GM18858 (cell line): ENCODE measurements at regions not wholly inside any gene's neighbourhood (a gene's known extent, or its start where the extent isn't known, plus 50 kb on each side); places are given as distances from the start of the nearest gene placed in this dataset.
"Not testable (repeated sequence)": the region's sequence is repeated elsewhere in the genome, so short reads cannot be mapped to it uniquely, and the experiment has no call there.

Source experiments
- ATAC-seq: cut with Tn5 transposase; IDR thresholded peaks from one replicate; pipeline ENCODE4 v1.9.1; 2021; ENCODE audit not compliant: unreplicated experiment

DNA sequence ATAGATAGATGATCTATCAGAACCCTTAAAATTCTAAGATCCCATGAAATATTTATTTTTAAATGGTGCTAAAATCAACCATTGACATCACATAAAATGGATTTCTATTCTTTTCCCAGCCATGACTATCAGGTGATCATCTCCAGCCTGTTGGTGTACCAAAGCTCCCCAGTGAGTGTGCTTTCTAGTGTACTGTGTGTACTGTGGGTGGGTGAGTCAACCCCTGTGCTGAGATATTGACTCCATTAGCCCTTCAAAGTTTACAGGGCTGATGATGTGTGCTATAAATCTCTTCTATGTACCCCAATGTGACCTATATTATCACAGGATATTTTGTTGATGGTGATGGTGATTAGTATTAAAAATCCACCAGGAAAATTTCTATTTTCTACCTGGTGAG, 344.6 kb downstream of the MMUT start:
- ATAC-seq, result no peak

DNA sequence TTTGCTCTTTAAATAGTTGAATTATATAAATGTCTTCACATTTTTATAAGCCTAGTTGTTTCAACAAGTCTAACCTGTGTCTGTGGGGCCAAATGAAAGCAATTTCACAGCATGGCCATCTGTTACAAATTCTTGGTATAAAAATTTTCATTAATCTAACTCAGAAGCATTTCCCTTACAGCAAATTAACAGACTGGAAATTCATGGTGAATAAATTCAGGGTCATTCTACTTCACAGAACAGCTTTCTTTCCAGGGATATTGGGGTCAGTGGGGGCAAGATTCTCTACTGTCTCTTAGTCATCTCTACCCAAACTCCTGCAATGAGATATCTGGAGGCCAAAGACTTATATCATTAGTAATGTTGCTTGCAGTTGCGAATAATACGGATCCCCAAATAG, 352.1 kb downstream of the MMUT start:
- no peak for ATAC-seq

DNA sequence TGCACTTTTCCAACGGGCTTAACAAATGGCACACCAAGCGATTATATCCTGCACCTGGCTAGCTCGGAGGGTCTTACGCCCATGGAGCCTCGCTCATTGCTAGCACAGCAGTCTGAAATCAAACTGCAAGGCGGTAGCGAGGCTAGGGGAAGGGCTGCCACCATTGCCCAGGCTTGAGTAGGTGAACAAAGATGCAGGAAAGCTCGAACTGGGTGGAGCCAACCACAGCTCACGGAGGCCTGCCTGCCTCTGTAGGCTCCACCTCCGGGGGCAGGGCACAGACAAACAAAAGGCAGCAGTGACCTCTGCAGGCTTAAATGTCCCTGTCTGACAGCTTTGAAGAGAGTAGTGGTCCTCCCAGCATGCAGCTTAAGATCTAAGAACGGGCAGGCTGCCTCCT, 365.4 kb downstream of the MMUT start:
- not testable (repeated sequence) for ATAC-seq

DNA sequence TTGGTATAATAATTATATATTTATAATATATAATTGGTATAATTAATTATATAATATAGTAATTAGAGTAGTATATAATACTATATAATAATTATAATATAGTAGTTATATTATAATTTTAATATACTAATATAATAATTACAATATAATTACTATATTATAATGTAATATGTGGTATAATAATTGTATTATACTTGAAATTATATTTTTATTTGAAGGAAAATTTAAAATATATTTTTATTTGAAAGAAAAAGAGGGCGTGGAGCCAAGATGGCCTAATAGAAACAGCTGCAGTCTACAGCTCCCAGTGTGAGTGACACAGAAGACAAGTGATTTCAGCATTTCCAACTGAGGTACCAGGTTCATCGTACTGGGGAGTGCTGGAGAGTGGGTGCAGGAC, 365.9 kb downstream of the MMUT start:
- ATAC-seq, result no peak

DNA sequence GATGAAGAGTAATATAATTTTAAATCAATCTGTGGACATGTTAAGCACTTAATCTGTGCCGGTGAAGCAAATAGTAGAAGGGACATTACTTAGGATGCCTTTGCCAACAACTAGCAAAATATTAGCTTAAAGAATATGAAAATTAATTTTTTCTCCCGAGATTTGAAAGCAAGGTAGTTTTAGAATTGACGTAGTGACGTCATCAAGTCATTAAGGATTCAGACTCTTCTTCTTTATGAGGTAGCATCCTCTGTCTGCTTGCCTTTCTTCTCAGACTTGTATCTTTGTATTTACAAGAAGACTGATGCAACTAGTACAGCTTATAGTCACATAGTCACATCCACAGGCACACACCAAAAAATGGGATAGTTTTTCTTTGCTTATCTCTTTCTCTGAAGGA, 374.4 kb downstream of the MMUT start:
- no peak for ATAC-seq

DNA sequence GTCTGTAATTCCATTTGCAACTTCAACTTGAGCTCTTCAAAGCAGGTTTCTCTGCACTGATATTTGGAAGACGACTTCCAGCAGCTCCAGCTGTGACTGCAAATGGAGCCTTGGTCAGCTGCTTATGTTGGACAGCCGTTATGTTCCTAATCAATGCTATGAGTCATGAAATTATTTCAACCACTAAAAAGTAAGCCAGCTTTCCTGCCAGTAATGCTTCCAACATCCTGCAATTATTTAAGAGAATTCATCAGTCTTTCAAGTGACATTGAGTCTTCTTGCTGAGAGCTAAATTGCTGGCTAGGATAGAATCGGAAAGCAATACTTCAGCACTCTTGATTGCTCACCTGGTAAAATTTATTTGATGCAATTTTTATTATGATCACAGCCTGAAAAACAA, 375.7 kb downstream of the MMUT start:
- ATAC-seq, result no peak

DNA sequence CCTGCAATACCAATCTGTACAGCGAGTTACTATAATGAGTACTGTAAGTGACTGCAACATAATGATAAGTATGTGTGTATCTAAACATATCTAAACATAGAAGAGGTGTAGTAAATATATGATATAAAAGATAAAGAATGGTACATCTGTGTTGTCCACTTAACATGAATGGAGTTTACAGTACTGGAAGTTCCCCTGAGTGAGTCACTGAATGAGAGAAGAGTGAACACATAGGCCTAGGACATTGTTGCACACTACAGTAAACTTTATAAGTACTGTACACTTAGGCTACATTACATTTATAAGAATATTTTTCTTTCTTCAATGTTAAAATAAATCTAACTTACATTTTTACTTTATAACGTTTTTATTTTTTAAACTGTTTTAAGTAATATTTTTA, 380.4 kb downstream of the MMUT start:
- no peak for ATAC-seq

DNA sequence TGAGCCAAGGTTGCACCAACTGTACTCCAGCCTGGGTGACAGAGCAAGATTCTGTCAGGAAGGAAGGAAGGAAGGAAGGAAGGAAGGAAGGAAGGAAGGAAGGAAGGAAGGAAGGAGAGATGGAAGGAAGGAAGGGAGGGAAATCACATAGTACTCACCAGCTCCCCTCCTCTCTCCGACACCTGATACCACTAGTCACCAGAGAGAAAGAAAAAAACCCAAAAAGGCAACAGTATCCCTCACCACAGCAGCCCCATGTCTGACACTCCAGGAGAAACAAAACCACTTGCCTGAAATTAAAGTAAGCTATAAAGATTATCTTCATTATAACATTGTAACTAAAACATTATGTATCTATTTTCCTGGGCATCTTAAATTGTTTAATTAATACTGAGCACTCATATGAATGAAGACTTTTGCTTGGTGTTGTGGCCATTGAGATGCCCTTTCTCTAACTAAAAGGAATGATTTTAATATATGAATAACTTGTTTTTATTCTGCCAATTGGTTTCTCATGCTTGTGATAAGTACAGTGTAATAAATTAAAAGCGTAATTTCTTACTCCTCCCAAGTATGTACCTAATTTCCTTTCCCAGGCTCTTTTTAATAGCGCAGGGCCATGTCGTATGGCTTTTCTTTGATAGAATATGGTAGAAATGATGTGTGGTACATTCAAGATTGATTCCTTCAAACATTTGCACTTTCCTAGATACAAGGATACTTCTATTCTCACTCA, 390.0 kb downstream of the MMUT start:
- no peak for ATAC-seq

DNA sequence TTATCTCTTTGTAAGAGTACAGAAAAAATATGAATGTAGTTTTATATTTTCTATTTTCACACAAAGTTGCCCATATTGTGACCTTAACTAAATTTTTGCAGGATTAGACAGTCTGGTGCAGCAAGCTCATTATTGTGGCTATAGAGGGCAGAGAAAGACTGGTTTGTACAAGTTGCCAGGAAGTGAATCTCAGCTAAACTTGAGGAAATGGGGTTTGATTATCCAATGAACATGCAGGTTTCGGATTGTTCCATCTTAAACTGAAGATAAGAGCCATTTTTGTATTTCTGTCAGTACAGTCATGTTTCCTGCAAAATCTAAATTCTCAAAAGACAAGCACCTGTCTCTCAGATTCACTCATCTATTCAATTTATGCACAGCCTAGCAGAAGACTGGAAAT, 390.9 kb downstream of the MMUT start:
- ATAC-seq, result no peak

DNA sequence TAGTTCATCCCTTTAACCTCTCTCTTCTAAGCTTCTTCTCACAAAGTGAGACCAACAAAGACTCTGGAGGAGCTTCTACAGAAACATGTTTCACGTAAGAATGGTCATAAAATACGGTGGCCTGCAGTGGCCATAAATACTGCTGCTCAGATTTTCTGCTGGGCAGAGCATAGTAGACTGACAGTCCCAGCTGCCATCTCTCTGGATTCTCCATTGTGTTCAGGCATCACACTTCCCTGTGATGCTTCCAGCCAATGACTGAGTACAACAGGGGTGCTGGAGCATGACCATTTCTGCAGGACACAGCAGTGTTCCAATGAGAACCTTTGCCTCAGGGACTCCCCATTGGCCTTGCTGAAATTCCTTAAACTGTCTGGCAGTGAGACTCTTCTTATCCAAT, 392.6 kb downstream of the MMUT start:
- ATAC-seq, result no peak

DNA sequence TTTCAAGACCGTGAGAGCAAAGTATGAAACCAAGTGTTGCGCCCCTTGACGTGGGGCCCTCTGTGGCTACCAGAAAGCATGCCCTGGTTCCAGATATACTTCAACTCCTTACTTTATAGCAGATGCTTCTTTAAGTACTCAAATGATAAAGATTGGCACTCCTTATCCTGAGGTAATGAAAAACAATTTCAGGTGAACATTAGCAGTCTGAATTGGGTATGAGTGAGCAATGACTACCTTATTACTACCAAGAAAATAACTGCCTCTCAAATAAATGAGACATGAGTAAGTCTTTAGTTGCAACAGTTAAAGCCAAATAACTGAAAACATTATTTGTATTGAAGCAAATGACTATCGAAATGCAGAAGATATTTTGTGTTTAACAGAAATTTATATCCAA, 408.7 kb downstream of the MMUT start:
- ATAC-seq, result no peak

DNA sequence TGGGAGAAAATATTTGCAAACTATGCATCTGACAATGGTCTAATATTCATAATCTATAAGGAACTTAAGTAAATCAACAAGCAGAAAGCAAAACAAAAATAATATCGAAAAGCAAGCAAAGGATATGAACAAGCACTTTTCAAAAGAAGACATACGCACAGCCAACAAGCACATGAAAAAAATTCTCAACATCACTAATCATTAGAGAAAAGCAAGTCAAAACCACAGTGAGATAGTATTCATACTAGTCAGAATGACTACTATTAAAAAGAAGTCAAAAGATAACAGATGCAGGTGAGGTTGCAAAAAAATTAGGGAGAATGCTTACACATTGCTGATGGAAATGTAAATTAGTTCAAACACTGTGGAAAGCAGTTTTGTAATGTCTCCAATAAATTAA, 410.2 kb downstream of the MMUT start:
- no peak for ATAC-seq

DNA sequence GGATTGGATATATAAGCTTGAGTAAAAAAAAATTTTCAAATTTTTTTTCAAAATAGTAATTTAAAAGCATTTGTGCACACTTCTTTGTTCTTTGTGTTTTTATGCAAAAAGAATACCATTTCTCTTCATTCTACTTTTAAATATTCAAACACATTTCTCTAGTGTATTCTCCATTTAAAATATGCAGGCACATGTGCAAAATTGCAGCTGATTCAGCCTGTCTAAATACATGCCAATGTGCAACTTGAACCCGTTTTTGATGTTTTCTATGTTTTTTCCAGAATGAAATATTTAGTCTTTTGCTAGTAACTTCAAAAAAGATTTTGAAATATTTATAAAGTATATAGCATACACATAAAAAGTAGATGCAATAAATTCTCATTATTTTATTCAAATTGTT, 411.8 kb downstream of the MMUT start:
- no peak for ATAC-seq

DNA sequence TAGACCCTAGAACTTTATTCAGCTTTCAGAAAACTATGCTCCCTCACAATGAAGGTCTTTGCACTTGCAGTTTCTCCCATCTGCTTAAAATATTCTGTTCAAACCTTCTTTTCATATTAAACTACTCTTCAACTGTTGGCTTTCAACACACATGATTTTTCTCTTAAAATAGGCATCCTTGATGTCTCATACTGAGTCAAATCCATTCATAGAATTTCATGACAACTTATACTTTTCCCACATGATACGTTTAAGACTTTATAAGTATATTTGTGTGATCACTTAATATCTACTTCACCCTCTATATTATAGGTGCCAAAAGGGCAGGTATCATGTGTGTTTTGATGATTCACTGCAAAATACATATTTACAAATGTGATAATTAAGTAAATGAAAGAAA, 412.5 kb downstream of the MMUT start:
- ATAC-seq, result no peak

DNA sequence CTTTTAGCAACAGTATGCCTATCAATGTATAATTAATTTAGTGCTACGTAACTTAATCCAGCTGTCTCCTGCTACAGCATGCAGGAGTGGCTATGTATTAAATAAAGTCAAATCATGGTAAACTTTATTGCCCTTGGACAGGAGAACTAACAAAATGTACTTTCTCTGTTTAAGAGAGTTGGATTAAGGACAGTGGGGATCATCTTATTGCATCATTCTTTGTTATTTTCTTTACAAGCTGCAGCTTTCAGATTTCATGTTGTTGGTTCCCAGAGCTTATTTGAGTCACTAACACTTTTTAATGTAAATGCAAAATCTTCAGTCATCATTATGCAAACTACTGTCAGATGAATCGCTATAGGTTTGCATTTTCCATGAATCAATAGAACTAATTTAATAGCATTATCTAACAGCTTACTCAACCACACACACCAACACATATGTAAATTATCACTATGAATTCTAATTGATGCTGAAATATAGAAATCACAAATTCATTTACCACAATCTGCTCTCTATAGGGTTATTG, 424.7 kb downstream of the MMUT start:
- no peak for ATAC-seq

DNA sequence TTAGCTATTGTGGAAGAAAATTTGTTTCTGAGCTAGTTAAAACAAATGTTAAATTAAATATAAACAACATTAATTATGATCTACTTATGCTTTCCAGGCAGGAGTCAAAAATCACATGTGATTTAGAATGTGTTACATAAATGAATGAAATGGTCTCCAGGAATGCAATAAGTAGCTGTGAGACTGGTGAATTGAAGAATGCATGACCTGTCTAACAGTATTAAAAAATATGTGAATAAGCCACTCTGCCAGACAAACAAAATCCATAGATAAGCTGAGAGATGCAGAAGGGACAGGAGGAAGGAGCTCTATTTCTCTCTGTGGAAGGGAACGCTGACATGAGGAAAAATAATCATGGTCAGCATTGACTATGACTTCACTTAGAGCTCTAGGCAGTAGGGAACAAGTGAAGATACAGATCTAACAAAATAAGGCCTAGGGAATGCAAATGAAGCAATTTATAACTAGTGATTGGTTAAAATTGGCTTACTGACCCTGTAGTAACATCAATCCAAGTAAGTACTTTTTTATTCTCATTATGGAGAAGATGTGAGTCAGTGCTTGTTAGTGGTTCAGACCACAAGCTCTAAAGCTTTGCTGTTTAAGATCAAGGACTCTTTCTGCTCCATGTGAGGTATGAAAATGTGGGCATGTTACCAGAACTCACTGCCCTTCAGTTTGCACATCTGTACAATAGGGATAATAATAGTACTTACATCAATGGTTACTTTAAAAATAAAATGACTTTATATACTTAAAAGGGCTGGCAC, 432.6 kb downstream of the MMUT start:
- no peak for ATAC-seq

DNA sequence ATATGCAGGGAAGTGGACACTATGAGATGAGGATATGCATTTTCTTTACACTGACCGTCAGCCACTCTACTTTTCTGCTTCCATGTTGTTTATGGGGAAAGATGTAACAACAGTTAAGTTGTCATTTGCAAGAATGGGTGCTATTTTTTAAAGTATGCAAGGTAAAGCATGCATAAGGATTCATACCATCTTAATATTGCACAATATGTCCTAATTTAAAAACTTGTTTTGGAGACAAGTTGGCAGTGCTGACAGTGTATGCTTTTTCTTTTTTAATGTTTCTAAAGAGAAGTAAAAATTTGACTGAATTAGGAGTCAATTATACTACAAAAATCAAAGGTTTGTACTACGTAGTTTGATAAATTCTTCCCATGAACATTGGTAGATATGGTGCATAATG, 435.4 kb downstream of the MMUT start:
- no peak for ATAC-seq

DNA sequence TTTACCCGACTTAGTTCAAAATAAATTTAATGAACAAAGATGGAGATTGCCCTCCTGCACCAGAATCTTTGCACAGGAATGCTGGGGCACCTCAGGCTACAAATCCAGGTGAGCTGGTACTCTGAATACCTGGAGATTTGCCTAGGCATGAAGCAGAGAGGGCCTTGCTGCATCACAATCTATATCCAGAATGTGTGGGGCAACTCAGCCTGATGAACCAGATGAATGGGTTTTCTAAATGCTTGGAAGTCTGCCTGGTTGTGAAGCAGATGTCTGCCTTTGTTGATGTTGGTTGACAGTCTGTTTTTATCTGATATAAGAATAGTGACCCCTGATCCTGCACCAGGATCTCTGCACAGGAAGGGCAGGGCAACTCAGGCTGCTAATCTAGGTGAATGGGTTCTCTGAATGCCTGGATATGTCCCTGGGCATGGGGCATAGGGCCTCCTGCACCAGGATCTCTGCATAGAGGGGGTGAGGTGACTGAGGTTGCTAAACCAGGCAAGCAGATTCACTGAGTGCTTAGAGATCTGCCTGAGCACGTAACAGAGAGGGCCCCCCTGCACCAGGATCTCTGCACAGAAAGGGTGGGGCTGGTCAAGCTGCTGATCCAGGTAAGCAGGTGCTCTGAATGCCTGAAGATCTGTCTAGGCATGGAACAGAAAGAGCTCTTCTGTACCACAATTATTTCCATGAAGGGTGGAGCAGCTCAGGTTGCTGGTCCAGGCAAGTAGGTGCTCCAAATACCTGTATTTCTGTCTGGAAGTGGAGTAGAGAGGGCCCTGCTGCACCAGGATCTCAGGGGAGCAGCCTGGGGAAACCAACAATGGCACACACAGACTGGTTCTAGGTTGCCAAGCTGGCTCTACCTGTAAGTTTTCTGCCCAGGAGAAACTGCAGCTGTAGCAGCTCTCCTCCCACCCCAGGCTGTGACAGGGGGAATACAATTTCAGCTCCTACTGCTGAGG, 437.5 kb downstream of the MMUT start:
- ATAC-seq, result no peak

DNA sequence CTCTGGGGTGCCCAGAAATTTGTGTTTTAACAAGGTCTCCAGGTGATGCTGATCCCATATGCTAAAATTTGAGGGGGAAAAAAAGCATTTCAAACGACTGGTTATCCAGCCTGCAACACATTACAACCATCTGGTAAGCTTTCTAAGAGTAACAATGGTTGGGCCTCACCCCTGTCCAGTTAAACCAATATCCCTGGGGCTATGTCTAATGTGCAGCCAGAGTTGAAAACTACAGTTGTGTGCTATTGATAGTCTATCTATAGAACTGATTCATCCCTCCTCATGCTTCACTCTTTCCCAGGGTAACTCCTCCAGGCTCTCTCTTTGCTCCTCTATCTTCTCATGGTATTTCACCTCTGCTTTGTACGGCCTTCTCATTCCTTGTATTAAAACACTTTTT, 458.3 kb downstream of the MMUT start:
- no peak for ATAC-seq

DNA sequence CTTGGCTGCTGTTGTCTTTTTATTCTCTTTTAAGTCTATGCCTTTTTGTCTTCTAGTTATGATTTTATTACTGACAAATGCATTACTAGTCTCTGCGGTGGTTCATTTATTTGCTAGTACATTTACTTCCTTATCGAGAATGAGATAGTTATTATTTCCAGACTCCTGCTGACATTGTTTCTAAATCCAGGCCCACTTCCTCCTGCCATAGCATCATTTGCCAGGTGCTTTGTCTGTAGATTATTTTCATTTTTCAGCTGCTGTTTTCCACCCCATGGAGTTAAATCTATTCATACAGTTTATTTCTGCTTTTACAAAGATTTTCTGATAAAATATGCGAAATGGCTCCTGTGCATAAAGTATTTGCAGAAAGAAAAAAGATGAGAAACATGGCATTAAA, 459.7 kb downstream of the MMUT start:
- no peak for ATAC-seq

DNA sequence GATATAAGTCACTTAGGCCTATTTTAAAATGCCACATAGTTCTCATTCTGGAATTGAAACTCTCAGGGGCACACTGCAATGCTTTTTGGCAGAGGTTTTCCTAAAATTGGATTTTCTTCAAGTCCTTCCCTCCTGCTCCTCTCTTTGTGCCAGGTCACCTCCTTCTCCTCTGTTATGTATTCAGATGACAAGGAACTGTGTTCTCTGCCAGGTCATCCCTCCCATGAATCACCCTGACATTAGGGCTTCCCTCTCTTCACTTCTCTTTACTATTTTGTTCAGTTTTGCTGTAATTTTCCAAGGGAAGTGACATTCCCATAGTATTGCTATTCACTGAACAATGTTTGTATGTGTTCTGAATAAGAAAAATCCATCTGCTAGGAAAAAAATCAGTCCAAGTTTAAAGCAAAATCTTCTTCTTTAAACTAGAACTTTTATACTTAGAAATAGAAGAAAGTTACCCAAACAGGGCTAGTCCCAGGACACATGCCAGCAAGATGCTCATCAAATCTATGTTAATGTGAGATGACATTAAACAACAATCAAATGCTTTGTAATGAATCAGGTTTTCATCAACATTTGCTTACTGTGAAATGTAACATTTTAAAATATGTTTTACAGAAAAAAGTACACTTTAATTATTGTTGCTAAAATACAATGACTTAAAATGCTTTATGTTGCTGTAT, 461.1 kb downstream of the MMUT start:
- no peak for ATAC-seq
